ENCODE measurements at regions not wholly inside any gene's neighbourhood (a gene's known extent, or its start where the extent isn't known, plus 50 kb on each side); places are given as distances from the start of the nearest gene placed in this dataset.
A peak's percentile ranks its signal among the peaks of the same experiment; 100 is the strongest.
"Not testable (repeated sequence)": the region's sequence is repeated elsewhere in the genome, so short reads cannot be mapped to it uniquely, and the experiment has no call there.

DNA sequence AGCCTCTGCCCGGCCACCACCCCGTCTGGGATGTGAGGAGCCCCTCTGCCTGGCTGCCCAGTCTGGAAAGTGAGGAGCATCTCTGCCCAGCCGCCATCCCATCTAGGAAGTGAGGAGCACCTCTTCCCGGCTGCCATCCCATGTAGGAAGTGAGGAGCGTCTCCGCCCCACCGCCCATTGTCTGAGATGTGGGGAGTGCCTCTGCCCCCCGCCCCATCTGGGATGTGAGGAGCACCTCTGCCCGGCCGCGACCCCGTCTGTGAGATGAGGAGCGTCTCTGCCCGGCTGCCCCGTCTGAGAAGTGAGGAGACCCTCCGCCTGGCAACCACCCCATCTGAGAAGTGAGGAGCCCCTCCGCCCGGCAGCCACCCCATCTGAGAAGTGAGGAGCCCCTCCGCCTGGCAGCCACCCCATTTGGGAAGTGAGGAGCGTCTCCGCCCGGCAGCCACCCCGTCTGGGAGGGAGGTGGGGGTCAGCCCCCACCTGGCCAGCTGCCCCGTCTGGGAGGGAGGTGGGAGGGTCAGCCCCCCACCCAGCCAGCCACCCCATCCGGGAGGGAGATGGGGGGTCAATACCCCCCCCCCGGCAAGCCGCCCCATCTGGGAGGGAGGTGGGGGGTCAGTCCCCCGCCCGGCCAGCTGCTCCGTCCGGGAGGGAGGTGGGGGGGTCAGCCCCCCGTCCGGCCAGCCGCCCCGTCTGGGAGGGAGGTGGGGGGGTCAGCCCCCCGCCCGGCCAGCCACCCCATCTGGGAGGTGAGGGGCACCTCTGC is 195.8 kb upstream of the SYNCRIP start:
- DNase-seq = not testable (repeated sequence)

- no peak for DNase-seq
These were observed 186.3 kb upstream of the SYNCRIP start for GRCh38 chr6:85828973-85829372.

GRCh38 chr6:85826997-85827396 is 184.3 kb upstream of the SYNCRIP start:
- no peak for DNase-seq

DNA sequence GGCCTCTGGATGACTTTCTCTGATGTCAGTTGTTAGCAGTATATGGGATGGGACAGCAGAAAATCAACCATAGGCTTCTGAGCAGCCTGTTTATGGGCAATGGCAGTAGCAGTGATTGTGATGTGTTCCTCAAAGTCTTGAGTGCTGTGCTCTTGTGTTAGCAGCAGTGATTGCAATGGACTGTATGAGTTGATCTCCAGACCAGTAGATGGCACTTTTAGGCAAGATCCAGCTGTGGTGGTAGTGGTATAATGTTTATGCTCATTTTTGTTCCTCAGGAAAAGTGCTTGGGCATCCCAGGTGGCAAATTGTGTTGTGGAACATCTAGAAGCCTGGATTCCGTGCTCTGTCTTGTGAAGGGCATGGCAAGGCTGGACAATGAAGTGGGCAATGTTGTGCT is 181.6 kb upstream of the SYNCRIP start:
- DNase-seq = no peak

DNA sequence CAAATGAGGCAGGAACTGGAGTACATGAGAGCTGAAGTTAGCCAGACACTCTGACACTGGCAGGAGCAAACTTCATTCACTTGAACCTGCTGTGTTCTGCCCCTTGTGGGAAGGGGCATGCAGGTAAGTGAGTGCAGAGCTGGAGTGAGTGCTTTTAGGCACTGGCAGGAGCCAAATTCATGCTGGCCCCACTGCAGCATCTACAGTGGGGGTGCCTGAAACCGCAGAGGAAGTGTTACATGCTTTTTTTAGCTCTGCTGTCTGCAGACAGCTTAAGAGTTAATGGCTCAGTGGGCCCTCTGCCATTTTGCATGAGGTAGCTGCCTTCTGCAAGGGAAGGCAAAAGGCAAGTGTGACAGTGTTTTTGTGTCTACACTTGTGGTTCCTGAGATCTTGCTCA is 167.9 kb upstream of the SYNCRIP start:
- DNase-seq = no peak

DNA sequence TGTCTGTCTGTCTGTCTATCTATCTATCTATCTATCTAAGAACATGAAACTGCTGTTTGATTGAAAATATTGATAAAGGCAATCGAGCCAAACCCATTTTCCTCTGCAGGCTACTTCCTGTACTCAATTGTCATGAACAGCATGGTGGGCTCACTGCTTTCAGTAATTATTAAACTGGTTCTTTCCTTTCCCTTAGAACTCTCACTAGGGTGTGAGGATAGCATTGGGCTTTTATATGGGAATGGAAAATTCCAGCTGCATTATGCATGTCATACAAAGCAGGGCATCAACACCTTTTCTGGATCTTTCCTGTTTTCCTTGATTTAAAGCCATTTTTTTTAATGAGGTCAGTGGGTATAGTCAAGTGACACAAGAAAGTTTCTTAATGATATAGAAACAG is 161.0 kb upstream of the SYNCRIP start:
- DNase-seq = no peak

- DNase-seq = no peak
These were observed 159.5 kb upstream of the SYNCRIP start for GRCh38 chr6:85802162-85802561.

DNA sequence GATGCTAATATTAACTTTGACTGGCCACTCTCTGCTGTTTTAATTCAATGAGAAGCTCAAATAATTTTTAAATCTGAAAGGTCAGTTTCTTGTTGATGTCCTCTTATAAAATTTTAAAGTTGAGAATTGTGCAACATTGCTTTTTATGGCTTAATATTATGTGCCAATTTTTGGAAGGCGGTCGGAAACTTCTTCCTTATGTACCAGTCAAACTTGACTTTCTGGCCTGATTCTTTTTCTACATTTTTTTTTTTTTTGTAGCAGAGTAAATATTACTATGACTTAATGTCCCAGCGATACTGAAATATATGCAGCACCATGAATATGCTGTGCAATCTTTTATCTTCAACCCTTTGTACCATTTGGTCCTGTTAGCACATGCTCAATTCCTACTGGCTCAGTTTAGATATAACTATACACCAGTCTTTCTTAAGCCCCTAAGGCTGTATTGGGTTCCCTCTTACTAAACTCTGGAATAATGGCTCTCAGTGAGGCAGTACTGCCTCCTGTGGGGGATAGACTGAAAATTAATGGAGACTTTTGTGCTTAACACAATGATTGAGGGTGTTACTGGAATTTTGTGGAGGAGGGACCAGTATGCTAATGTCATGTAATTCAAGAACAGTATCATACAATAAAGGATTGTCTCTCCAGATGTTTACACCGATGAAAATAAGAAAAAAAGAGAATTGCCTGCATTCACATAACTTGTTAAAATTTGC is 156.4 kb upstream of the SYNCRIP start:
- DNase-seq = no peak

GRCh38 chr6:85797993-85798392 is 155.3 kb upstream of the SYNCRIP start:
- DNase-seq = no peak

DNA sequence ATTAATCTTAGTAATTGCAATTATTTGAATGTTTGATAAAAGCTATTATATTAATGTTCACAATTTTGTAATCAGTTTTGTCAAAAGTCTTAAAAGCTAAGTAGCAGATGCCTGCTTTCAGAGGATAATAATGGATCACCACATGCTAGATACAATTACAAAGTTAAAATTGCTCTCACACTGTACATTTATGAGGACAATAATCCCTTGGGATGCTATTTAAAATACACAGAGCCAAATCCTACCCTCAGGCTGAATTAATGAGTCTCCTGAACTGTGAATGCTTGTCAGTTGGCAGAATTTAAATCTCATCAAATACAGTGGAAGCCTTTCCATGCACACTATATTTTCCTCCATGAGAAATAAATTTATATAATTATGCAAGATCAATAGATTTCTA is 153.3 kb upstream of the SYNCRIP start:
- no peak for DNase-seq

- no peak for DNase-seq
These were observed 149.6 kb upstream of the SYNCRIP start for GRCh38 chr6:85792254-85792653.

DNA sequence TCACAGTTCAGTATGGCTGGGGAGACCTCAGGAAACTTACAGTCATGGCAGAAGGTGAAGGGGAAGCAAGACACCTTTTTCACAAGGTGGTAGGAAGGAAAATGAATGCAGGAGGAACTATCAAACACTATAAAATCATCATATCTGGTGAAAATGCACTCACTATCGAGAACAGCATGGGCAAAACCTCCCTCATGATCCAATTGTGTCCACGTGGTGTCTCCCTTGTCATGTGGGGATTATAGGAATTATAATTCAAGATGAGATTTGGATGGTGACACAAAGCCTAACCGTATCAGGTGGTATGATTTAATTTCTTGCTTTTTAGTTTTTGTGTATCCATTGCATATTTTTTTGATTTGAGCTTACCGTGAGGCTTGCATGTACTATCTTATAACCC is 133.2 kb upstream of the SYNCRIP start:
- no peak for DNase-seq

GRCh38 chr6:85772641-85773040 is 130.0 kb upstream of the SYNCRIP start:
- DNase-seq = no peak

DNA sequence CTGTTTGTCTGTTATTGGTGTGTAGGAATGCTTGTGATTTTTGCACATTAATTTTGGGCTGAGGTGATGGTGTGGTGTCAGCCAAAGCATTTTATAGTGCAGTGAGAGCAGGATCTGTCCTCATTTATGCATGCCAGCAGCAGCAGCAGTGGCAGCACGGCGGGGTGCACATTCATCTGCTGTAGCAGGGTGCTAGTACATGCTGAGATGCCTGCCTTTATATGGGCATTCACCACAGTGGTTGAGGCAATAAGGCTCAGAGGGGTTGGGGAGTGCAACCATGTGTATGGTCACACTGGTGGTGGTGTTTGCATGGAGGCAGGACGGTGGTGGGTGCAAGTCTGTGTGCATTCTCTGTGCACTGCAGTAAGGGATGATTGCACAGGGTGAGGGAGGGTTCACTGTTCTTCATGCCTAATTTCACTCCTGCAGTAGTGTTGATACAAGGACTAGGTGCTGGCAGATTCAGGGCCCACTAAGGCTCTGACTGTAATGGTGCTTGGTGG is 129.3 kb upstream of the SYNCRIP start:
- no peak for DNase-seq

DNA sequence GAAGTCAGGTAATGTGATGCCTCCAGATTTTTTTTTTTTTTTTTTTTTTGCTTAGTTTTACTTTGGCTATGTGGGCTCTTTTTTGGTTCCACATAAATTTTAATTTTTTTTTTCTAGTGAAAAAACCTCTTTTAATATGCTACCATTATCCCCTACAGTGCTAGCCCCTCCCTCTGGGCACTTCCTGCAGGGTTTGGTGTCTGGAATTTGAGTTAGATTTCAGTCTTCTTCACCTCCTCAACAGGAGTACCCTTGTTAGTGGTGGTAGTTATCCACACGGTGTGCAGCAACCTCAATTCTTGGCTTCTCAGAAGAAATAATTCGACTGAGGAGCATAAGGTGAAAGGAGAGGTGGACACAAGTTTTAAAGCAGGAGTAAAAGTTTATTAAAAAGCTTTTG is 128.8 kb upstream of the SYNCRIP start:
- DNase-seq = no peak

GRCh38 chr6:85764844-85765243 is 122.2 kb upstream of the SYNCRIP start:
- no peak for DNase-seq

DNA sequence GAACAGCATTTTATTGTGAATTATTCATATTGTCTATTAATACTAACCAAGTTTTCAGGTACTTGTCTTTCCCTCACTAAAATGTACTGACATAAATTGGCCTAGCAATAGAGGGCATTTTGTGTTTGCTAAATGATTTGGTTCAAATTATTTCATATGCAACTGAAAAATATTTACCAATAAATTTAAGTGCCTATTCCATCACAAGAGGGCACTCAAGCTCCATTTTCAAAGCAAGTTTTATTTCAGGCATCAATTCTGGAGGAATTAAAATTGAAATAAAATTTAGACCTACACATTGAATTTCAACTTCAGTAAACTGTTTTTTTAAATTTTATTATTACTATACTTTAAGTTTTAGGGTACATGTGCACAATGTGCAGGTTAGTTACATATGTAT is 114.3 kb upstream of the SYNCRIP start:
- peak; percentile 31 for DNase-seq

DNA sequence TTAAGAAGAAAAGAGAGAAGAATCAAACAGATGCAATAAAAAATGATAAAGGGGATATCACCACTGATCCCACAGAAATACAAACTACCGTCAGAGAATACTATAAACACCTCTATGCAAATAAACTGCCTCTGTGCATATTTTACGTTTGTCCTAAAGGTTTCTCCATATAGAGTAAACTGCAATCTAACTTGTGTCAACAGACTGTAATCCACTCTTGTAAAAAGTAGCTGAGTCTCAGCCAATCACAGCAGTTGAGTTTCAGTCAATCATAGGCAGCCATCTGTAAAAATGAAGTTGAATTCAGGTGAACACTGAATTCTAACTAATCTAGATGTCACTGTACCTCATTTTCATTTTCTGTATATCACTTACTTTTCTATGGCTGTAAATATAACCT is 112.2 kb upstream of the SYNCRIP start:
- no peak for DNase-seq

GRCh38 chr6:85752602-85753001 is 109.9 kb upstream of the SYNCRIP start:
- DNase-seq = no peak

DNA sequence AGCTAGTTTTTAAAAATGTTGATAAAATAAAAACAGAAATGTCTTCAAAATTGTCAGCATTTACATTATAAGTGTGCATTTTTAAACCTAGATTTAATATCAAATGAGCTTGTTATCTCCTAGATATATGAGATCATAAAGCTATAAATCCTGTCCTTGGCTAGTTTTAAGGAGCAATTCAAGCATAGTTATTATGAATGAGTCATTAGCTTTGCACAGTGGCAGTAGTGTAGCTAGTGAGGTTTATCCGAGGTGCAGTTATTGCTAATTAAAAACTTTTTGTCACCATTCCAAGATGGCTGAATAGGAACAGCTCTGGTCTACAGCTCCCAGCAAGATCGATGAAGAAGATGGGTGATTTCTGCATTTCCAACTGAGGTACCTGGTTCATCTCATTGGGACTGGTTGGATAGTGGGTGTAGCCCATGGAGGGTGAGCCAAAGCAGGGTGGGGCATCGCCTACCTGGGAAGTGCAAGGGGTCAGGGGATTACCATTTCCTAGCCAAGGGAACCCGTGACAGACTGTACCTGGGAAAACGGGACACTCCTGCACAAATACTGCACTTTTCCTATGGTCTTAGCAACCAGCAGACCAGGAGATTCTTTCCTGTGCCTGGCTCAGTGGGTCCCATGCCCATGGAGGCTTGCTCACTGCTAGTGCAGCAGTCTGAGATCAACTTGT is 108.8 kb upstream of the SYNCRIP start:
- no peak for DNase-seq

GRCh38 chr6:85750146-85750545 is 107.5 kb upstream of the SYNCRIP start:
- DNase-seq = not testable (repeated sequence)

- no peak for DNase-seq
These were observed 106.5 kb upstream of the SYNCRIP start for GRCh38 chr6:85749236-85749635.

DNA sequence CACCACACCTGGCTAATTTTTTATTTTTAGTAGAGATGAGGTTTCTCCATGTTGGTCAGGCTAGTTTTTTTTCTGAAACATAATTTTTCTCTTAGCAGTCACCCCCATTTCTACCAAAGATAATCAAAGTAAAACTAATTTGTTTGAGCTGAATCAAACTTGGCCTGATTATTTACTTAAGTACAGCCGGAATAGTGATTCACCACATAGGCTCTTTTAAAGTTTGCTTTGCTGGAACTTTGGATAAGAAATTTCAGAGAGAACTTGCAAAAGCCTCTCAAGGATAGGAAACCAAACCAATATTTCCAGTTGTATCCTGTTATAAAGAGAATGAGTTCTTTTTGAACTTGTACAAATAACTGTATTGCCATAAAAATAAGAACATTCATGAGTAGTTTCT is 105.0 kb upstream of the SYNCRIP start:
- DNase-seq = no peak

All from tongue (tissue), 1 donor.